ENCODE measurements at regions not wholly inside any gene's neighbourhood (a gene's known extent, or its start where the extent isn't known, plus 50 kb on each side); places are given as distances from the start of the nearest gene placed in this dataset.

GRCh38 chr3:59258550-59259260 lies 208.9 kb upstream of the CFAP20DC start:
- TF ChIP-seq, protein P1, sequence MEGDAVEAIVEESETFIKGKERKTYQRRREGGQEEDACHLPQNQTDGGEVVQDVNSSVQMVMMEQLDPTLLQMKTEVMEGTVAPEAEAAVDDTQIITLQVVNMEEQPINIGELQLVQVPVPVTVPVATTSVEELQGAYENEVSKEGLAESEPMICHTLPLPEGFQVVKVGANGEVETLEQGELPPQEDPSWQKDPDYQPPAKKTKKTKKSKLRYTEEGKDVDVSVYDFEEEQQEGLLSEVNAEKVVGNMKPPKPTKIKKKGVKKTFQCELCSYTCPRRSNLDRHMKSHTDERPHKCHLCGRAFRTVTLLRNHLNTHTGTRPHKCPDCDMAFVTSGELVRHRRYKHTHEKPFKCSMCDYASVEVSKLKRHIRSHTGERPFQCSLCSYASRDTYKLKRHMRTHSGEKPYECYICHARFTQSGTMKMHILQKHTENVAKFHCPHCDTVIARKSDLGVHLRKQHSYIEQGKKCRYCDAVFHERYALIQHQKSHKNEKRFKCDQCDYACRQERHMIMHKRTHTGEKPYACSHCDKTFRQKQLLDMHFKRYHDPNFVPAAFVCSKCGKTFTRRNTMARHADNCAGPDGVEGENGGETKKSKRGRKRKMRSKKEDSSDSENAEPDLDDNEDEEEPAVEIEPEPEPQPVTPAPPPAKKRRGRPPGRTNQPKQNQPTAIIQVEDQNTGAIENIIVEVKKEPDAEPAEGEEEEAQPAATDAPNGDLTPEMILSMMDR (IDR thresholded peaks at IDR 0.05 in 4 of 5, conservative IDR thresholded peaks at IDR 0.05 in 1 of 5) = no peak
- no peak for TF ChIP-seq POLR2A (IDR thresholded peaks at IDR 0.05)

Data from gastrocnemius medialis (tissue), 4 donors.